ENCODE measurements at regions not wholly inside any gene's neighbourhood (a gene's known extent, or its start where the extent isn't known, plus 50 kb on each side); places are given as distances from the start of the nearest gene placed in this dataset.

GRCh38 chr6:8914700-8915099 lies 479.4 kb upstream of the SLC35B3 start:
- Histone ChIP-seq H3K27me3 (ENCODE audit: control insufficient read depth in 2 of 2, insufficient read depth in 2 of 2, low read length in 2 of 2) (no peaks in the 10 kb centered on the region), H4K20me1 (replicated peaks; ENCODE audit: control insufficient read depth, extremely low read depth, insufficient read depth, low read length) (no peaks in the 10 kb centered on the region), H3K9me3 (replicated peaks; ENCODE audit: control insufficient read depth, insufficient read depth, low read length) (no peaks in the 10 kb centered on the region), H3K4me1 (ENCODE audit: control insufficient read depth, extremely low read depth, insufficient read depth, low read length) (no peaks in the 10 kb centered on the region), H3K36me3 (ENCODE audit: control insufficient read depth in 2 of 2, extremely low read depth in 1 of 2, insufficient read depth in 2 of 2, low read length in 2 of 2) (no peaks in the 10 kb centered on the region), H3K9ac (replicated peaks; ENCODE audit: extremely low read depth, insufficient read depth, low read length) (no peak overlapping the region), H3K4me3 (replicated peaks in 1 of 3; ENCODE audit: insufficient read depth in 1 of 3, low read depth in 1 of 3, low read length in 3 of 3) (no peak overlapping the region), H2AFZ (ENCODE audit: low read depth, low read length) (no peak overlapping the region), H3K27ac (ENCODE audit: insufficient read depth, low read depth, low read length) (no peak overlapping the region), H3K79me2 (ENCODE audit: control insufficient read depth, insufficient read depth, low read length) (no peaks in the 10 kb centered on the region), H3K4me2 (ENCODE audit: insufficient read depth, low read length) (no peak overlapping the region), H3K9me1 (replicated peaks; ENCODE audit: control insufficient read depth, extremely low read depth, insufficient read depth, low read length) (no peaks in the 10 kb centered on the region)
- FAIRE-seq (no peak), DNase-seq (ENCODE audit: low read depth, low spot score) (no peak)
- intact Hi-C loops (cut with micrococcal nuclease) (no loop called here), dilution Hi-C loops (cut with MboI; ENCODE audit: extremely low pct_ligation_motif_present, low sequenced_read_pairs) (no loop called here)
- BruUV-seq (replicated peaks), result no TSS peak
- TF ChIP-seq GATA2 (IDR thresholded peaks at IDR 0.05; ENCODE audit: insufficient read depth, insufficient read length, low read depth, low read length), result no peak
- no peak for TF ChIP-seq EZH2 (IDR thresholded peaks at IDR 0.05; ENCODE audit: borderline replicate concordance, low read depth, low read length, severe bottlenecking)
- no peak for TF ChIP-seq FOS (IDR thresholded peaks at IDR 0.05; ENCODE audit: borderline replicate concordance, insufficient read depth, low read length)
- ChIA-PET CTCF (no interaction called here), POLR2A (no interaction called here)

GRCh38 chr6:8908638-8909037 lies 473.3 kb upstream of the SLC35B3 start:
- BruUV-seq (replicated peaks), result no TSS peak
- no peak overlapping the region for H3K27ac ChIP-seq (ENCODE audit: insufficient read depth, low read depth, low read length)
- DNase-seq (ENCODE audit: low read depth, low spot score) (no peak), FAIRE-seq (no peak)
- ChIA-PET CTCF (no interaction called here), POLR2A (no interaction called here)
- no peak overlapping the region for H3K4me2 ChIP-seq (ENCODE audit: insufficient read depth, low read length)
- peaks cover 2% of the 10 kb centered on the region for H3K9me3 ChIP-seq (replicated peaks; ENCODE audit: control insufficient read depth, insufficient read depth, low read length)
- no peaks in the 10 kb centered on the region for H4K20me1 ChIP-seq (replicated peaks; ENCODE audit: control insufficient read depth, extremely low read depth, insufficient read depth, low read length)
- intact Hi-C loops (cut with micrococcal nuclease) (no loop called here), dilution Hi-C loops (cut with MboI; ENCODE audit: extremely low pct_ligation_motif_present, low sequenced_read_pairs) (no loop called here)
- no peaks in the 10 kb centered on the region for H3K4me1 ChIP-seq (ENCODE audit: control insufficient read depth, extremely low read depth, insufficient read depth, low read length)
- H3K9me1 ChIP-seq (replicated peaks; ENCODE audit: control insufficient read depth, extremely low read depth, insufficient read depth, low read length), result no peaks in the 10 kb centered on the region
- TF ChIP-seq POLR2A (IDR thresholded peaks at IDR 0.05; ENCODE audit: low read depth, low read length), result no peak
- no peak for TF ChIP-seq GATA2 (IDR thresholded peaks at IDR 0.05; ENCODE audit: insufficient read depth, insufficient read length, low read depth, low read length)
- TF ChIP-seq JUN (IDR thresholded peaks at IDR 0.05; ENCODE audit: borderline replicate concordance, insufficient read depth, insufficient read length, low read depth), result no peak
- no peak for TF ChIP-seq MYC (IDR thresholded peaks at IDR 0.05; ENCODE audit: low read depth, low read length)
- TF ChIP-seq POLR2AphosphoS5 (IDR thresholded peaks at IDR 0.05; ENCODE audit: insufficient read depth, low read depth, low read length), result no peak
- TF ChIP-seq CTCF (IDR thresholded peaks at IDR 0.05; ENCODE audit: extremely low read depth in 1 of 2, insufficient read depth in 1 of 2, low read depth in 1 of 2, low read length in 2 of 2), result no peak
- TF ChIP-seq EZH2 (IDR thresholded peaks at IDR 0.05; ENCODE audit: borderline replicate concordance, low read depth, low read length, severe bottlenecking), result no peak
- no peak for TF ChIP-seq FOS (IDR thresholded peaks at IDR 0.05; ENCODE audit: borderline replicate concordance, insufficient read depth, low read length)
- no peak for TF ChIP-seq MAX (IDR thresholded peaks at IDR 0.05; ENCODE audit: insufficient read depth, insufficient read length)
- no peaks in the 10 kb centered on the region for H3K27me3 ChIP-seq (ENCODE audit: control insufficient read depth in 2 of 2, insufficient read depth in 2 of 2, low read length in 2 of 2)
- no peak overlapping the region for H3K4me3 ChIP-seq (replicated peaks in 1 of 3; ENCODE audit: insufficient read depth in 1 of 3, low read depth in 1 of 3, low read length in 3 of 3)
- H3K36me3 ChIP-seq (ENCODE audit: control insufficient read depth in 2 of 2, extremely low read depth in 1 of 2, insufficient read depth in 2 of 2, low read length in 2 of 2), result no peaks in the 10 kb centered on the region
- H2AFZ ChIP-seq (ENCODE audit: low read depth, low read length), result no peak overlapping the region
- no peaks in the 10 kb centered on the region for H3K79me2 ChIP-seq (ENCODE audit: control insufficient read depth, insufficient read depth, low read length)
- H3K9ac ChIP-seq (replicated peaks; ENCODE audit: extremely low read depth, insufficient read depth, low read length), result no peak overlapping the region
